ENCODE measurements at regions not wholly inside any gene's neighbourhood (a gene's known extent, or its start where the extent isn't known, plus 50 kb on each side); places are given as distances from the start of the nearest gene placed in this dataset.

DNA sequence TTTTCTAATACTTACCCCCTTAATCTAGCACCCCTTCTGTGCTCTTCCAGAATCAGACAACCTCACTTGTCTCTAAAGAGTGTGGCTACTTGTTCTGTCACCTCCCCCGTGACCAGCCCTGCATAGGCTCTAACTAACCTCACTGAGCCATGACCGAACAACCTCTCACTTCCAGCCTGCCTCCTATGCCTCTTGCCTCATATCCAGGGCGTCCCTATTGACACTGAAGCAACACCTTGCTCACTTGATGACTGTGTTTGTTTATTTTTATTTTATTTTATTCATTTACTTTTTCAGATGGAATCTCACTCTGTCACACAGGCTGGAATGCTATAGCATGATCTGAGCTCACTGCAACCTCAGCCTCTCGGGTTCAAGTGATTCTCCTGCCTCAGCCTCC is 235.1 kb upstream of the B3GALT2 start:
- TF ChIP-seq, protein P1, sequence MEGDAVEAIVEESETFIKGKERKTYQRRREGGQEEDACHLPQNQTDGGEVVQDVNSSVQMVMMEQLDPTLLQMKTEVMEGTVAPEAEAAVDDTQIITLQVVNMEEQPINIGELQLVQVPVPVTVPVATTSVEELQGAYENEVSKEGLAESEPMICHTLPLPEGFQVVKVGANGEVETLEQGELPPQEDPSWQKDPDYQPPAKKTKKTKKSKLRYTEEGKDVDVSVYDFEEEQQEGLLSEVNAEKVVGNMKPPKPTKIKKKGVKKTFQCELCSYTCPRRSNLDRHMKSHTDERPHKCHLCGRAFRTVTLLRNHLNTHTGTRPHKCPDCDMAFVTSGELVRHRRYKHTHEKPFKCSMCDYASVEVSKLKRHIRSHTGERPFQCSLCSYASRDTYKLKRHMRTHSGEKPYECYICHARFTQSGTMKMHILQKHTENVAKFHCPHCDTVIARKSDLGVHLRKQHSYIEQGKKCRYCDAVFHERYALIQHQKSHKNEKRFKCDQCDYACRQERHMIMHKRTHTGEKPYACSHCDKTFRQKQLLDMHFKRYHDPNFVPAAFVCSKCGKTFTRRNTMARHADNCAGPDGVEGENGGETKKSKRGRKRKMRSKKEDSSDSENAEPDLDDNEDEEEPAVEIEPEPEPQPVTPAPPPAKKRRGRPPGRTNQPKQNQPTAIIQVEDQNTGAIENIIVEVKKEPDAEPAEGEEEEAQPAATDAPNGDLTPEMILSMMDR (IDR thresholded peaks at IDR 0.05; ENCODE audit: low read depth, low read length, poor library complexity, severe bottlenecking): no peak
- TF ChIP-seq EZH2phosphoT487 (IDR thresholded peaks at IDR 0.05; ENCODE audit: borderline replicate concordance, low read length): no peak
